ENCODE measurements at regions not wholly inside any gene's neighbourhood (a gene's known extent, or its start where the extent isn't known, plus 50 kb on each side); places are given as distances from the start of the nearest gene placed in this dataset.

- TF ChIP-seq CTCF (IDR thresholded peaks at IDR 0.05; ENCODE audit: poor library complexity) (no peak), EZH2 (IDR thresholded peaks at IDR 0.05; ENCODE audit: borderline replicate concordance) (no peak)
Measured at GRCh38 chr2:43136876-43137275, 89.5 kb downstream of the ZFP36L2 start.
